GM10248 (cell line): ENCODE measurements at regions not wholly inside any gene's neighbourhood (a gene's known extent, or its start where the extent isn't known, plus 50 kb on each side); places are given as distances from the start of the nearest gene placed in this dataset.

ENCODE experiments used
- CTCF ChIA-PET: fragments of 300-600 bp; sonication (Branson Sonifier 250); formaldehyde crosslinking; extraction: SDS; loops from one replicate; lab custom pipeline; 2021; ENCODE audit warnings: antibody characterized with exemption; lab: Yijun Ruan, JAX
- POLR2A ChIA-PET: fragments of 350-650 bp; sonication (Branson Sonifier 250); formaldehyde crosslinking; extraction: SDS; loops from one replicate; lab custom pipeline; 2020; ENCODE audit warnings: antibody characterized with exemption; lab: Yijun Ruan, JAX
- DNase-seq: peaks from one replicate; pipeline ENCODE4 v3.0.0; 2012; ENCODE audit errors: extremely low spot score
- CTCF ChIP-seq: IDR thresholded peaks from 2 replicates; pipeline ENCODE4 v1.5.1; 2012; ENCODE audit warnings: mild to moderate bottlenecking, low read depth; ENCODE audit errors: extremely low read depth, missing control alignments, control extremely low read depth

- DNase-seq = no peak
- ChIA-PET POLR2A (no interaction called here), CTCF (no interaction called here)
- no peak for TF ChIP-seq CTCF
Measured at GRCh38 chr10:33991924-33992323, 657.5 kb upstream of the NRP1 start.

DNA sequence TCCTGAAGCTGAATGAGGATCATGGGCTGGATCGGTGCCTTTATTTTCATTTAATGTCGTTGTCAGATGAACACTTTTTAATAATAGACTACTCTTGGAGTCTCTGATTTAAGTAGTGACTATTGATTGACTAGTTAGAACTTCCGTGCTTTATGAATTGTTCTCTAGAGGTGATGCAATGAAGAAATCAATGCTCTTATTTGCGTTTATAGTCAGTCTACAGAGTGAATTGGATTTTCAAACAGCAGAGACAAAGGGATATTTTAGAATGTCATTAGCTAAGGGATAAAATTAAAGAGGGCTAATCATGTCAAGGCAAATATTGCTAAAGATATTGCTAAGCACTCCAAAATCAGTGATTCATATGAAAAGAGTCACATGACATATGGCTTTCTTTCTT is 652.0 kb upstream of the NRP1 start:
- no peak for DNase-seq
- no peak for TF ChIP-seq CTCF
- ChIA-PET CTCF (no interaction called here), POLR2A (no interaction called here)

- ChIA-PET POLR2A (no interaction called here), CTCF (no interaction called here)
- TF ChIP-seq CTCF = no peak
- no peak for DNase-seq
Measured at GRCh38 chr10:33986016-33986415, 651.5 kb upstream of the NRP1 start.

- POLR2A ChIA-PET = no interaction called here
- no peak for DNase-seq
- CTCF ChIA-PET = no interaction called here
- TF ChIP-seq CTCF = no peak
Measured at GRCh38 chr10:33982995-33983394, 648.5 kb upstream of the NRP1 start.

DNA sequence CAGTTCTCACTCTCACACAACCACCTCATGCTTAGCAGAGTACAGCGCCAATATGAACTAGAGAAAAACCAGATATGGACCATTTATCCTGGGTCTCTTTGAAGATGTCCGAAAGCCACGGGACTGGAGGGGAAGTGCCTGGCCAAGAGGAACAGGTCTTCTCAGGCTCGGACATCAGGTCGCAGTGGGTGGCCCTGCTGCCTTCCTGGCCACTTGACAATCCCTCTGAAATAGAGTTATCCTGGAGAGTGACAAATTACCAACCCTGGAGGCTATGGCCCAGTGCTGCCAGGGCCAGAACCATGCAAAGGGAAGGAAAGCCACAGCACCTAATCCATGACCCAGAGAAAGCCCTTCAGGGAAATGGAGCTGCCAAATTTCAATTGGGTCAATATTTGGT is 646.8 kb upstream of the NRP1 start:
- DNase-seq = no peak
- CTCF ChIA-PET = no interaction called here
- POLR2A ChIA-PET = no interaction called here
- TF ChIP-seq CTCF = no peak

DNA sequence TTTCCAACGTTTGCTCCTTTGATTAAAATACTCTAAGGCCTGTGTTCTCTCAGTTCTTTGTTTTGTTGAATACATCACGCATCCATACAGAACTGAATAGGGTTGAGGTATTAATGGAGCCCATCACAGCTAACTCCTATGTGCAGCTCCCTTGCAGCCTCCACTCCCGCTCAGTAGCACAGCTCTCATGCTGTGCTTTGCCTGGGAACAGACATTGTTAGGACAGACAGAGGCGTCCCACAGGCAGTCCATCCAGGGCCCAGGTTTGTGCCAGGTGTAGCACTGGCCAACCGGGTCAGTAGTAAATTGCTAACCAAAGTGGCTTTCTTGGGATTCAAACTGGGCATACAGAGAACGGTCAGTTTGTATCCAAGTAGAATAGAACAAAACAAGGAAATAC is 644.7 kb upstream of the NRP1 start:
- ChIA-PET CTCF (no interaction called here), POLR2A (no interaction called here)
- DNase-seq = no peak
- no peak for TF ChIP-seq CTCF

DNA sequence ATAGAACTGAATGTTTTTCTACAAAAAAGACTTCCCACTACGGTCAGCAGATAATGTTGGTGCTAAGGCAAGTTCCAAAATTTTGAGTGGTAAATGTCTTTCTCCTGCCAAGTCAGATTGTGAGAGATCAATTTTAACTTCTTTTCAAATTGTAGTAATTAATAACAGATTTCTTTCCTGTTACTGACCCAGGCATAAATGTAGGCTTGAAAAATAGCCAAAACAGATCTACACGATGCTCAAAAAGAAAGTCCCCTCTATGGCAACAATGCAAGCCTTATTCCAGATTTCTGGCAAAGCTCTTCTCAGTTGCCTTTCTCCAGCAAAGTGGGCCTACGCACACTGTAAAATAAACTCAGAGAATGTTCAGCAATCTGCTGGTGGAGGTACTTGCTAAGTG is 641.0 kb upstream of the NRP1 start:
- no peak for DNase-seq
- ChIA-PET CTCF (interaction anchor here (1.3 kb wide), 1 partner anchor 14 kb away, joined by 4 read pairs; no protein-coding TSS in a partner anchor), POLR2A (no interaction called here)
- no peak for TF ChIP-seq CTCF
